SIG-M5 (cell line): ENCODE measurements at regions not wholly inside any gene's neighbourhood (a gene's known extent, or its start where the extent isn't known, plus 50 kb on each side); places are given as distances from the start of the nearest gene placed in this dataset.
"Not testable (repeated sequence)": the region's sequence is repeated elsewhere in the genome, so short reads cannot be mapped to it uniquely, and the experiment has no call there.

Experiments
- DNase-seq: peaks from one replicate; lab custom pipeline; 2025; lab: John Stamatoyannopoulos, UW

DNA sequence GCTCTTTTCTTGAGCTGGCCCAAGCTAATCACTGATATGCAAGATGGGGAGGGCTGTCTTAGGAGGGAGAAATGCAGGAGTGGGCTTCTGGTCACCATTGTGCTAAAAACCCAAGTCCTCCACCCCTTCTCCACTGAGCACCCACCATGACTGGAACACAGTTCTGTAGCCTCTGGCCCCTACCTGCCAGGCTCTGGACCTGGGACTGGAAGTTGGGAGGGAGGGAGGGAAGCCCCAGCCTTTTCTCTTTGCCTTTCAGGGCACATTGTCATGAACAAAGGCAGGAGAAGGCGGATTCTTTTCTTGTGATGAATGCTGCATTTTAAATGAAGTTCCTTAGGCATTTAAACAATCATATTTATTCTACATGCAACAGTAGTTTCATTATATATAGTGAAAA lies 559.1 kb upstream of the TRPC7 start:
- no peak for DNase-seq

DNA sequence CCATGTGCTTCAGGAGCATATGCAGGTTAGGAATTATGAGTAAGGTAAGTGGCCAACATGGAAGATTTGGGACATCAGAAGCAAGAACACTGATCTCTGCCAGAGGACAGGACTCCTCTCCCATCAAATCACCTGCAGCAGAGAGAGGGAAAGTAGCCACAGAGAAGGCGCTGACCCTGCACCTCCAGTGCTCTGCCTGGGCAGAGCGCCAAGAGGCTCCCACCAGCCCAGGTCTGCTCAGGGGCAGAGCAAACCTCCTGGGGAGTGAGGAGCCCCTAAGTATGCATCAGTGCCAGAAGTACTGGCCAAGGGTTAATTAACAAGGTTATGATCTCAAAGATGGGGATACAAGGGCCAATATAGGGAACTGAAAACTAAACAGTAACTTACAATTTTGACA lies 545.3 kb upstream of the TRPC7 start:
- no peak for DNase-seq

DNA sequence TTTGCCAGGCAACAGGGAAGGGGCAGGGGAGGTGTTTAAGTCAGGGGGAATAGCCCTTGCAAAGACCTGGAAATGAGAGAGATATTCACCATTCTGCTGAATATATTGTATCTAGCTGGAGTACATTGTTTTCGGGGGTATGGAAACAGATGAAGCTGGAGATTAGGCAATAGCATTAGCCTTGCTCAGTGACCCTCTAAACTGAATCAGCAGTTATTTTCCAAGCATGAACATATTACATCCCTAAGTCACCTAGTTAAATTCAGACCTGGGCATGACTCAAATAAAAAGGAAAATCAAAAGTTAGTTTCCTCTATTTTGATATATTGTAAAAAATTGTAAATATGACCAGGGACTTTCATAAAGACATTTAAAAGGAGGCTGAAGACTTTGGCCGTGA lies 544.6 kb upstream of the TRPC7 start:
- no peak for DNase-seq

DNA sequence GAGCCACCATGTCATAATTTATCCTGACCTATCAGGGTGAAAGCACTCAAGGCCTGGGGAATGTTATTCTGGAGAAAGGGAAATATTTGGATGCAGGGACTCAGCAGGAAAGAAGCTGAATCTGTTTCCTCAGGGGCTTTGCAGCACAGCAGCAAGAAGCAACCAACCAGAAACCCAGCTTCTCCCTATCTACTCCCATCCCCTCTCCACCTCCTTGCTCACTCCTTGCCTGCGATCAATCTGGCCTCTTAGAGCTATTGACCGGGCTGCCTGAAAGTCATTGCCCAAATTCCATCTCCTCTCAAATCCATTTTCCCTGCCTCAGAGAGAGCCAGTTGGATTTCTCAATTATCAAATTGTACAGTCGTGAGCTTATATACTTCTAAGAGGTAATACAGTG lies 542.0 kb upstream of the TRPC7 start:
- no peak for DNase-seq

DNA sequence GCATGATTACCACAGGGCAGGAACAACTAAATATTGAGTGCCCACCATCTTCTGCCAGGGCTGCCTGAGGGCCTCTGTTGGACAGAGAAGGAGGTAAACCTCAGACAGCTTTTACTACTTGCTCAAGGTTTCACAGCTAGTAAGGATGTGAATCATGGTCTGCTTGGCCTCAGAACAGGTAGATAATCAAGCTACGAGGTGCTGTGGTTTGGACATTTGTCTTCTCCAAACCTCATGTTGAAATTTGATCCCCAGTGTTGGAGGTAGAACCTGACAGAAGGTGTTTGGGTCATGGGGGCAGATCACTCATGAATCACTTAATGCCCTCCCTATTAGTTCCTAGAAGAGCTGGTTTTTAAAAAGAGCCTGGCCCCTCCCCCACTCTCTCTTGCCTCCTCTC lies 541.2 kb upstream of the TRPC7 start:
- no peak for DNase-seq

DNA sequence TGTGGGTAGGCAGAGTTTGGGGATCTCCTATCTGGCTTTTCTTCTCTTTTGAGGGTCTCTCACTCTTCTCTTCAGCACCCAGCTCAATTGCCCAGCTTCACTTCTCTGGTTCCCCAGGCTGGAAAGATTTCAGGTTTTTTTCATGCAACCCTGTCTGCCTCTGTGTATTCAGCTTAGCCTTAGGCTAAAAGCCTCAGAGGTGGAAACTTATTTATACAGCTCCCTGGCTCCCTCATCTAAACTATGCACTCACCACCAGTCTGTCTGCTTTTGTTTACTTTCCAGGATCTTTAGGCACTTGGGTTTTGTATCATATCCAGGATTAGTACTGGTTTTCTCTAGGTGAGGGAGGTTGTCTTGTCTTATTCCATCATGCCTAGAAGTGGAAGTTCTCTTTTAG lies 540.2 kb upstream of the TRPC7 start:
- DNase-seq = no peak

DNA sequence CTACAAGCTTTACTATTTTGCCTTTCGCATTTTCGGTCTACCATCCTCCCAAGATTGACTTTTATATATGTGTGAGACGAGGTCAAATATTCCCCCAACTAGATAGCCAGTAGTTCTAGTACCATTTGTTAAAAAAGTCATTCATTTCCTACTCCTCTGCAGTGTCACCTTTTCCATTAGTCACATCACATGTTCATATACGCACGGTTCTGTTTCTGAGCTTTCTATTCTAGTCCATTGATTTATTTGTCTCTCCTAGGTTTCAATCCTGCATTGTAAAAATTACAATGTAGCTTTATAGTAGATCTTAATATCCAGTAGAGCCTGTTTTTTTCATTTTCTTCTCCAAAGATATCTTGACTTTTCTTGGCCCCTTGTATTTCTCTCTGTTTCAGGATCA lies 528.7 kb upstream of the TRPC7 start:
- DNase-seq = no peak

DNA sequence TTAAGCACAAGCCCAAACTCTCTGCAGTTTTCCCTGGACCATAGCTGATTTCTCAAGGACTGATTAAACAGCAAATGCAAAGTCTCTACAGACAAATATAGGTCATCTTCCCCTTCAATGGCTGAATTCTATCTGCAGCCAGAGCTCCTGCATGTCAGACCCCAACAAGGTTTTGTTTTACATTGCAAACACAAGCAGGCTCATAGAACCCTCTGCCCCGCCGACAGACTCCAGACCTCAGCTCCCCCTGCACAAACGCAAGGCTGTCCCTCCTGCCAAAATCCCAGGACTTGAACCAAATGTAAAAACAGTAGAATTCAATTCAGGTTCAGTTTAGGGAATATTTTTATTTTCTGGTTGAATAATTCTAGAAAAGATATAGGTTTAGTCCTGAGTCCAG lies 526.7 kb upstream of the TRPC7 start:
- DNase-seq = no peak

DNA sequence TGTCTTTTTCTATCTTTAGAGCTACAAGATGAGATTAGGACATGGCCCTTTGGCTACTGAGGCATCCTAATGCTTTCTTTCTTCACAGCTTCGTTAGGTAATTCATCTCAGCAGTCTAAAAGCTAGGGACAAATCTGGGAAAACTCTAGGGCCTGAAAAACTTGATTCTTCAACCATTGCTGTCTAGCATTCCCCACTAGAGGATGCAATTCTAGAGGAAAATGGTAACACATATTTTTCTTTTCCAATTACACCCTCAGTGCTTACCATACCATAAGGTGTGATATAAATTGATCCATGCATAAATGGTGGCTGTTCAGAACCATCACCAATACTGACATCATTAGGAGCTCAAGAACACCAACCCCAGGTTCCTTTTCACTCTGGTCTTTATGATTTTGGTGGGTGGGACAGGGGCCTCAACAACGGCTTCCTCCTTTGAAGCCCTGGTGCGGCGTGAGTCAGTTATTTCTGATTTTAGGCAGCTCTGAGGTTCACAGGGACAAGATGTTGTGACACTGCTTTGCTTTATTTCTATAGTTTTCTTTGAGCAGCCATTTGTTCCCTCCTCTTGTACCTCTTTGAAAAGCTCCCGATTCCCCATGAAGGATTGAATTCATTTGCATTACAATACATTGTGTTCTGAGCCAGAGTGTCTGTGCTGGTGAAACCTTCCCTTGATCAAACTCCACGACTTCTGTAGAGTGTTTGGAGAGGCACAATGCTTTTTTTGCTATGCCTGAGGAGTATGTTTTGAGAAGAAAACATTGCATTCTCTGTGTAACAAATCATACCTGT lies 526.0 kb upstream of the TRPC7 start:
- DNase-seq = no peak

DNA sequence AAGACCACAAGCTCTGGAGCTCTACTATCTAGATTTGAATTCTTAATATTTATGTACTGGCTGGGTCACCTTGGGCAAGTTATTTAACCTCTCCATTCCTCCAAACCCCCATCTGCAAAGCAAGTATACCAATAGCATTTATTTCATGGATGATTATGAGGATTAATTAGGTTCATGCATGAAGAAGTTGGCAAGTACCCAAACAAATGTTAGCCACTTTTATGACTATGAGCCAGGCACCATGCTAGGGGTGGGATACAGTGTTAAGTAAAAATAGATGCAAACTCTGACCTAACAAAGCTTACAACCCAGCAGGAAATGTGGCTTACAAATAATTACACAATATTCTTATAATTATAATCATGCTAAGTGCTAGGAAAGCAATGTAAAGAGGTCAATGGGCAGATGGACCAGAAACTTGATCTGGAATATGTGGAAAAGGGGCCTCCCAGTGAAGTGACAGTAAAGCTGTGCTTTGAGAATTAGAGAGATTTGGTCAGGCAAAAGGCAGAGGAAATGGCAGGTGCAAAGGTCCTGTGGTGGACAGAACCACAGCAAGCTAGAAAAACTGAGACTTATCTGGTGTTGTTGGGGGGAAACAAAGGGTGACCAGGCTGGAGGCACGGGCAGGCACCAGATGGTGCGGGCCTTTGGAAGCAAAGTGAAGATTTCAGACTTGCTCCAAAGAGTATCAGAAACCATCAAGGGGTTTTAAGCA lies 525.2 kb upstream of the TRPC7 start:
- DNase-seq = no peak

DNA sequence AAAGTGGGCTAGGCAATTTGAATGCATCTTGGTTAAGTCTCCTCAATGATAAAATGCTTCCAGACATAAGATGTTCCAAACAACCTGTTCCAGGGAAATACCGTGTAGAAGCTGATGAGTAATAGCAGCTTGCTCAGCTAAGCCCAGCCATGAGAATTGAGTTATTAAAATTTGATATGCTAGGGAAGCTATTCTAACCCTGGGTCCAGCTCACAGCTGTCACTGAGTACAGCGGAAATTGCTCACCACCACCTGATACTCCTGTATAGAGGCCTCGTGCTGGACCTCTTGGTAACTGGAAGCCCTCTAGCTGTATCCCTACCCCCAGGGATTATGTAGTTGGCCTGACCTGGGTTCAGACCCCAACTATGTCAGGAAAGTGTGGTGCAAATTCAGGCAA lies 521.3 kb upstream of the TRPC7 start:
- DNase-seq = no peak

DNA sequence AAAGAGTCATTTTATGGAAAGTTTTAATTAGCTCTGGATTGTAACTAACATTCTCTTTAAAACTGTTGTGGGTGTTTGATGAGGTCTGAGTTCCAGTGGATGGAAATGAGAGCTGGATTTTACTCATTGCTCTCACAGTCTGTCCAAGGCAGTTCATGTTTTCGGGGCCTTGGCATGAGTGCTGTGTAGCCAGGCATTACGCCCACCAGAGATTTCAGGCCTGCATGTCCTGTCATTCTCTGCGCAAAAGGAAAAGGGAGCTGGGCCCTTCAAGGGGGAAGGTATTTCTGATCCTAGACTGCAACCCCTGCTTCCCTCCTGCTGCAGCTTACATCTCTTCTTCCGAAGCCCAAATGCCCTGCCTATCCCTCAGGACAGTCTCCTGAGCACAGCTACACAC lies 499.6 kb upstream of the TRPC7 start:
- no peak for DNase-seq

DNA sequence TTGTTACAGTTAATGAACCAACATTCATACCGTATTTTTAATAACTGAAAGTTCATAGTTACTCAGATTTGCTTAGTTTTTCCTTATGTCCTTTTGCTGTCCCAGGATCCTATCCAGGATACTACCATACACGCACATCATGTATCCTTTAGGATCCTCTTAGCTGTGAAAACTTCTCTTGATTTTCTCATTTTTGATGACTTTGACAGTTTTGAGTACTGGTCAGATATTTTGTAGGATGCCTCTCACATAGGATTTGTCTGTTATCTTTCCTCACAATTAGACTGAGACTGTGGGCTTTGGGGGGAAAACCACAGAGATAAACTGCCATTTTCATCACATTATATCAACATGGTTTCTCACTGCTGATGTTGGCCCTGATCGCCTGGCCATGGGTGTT lies 491.3 kb upstream of the TRPC7 start:
- DNase-seq = no peak

DNA sequence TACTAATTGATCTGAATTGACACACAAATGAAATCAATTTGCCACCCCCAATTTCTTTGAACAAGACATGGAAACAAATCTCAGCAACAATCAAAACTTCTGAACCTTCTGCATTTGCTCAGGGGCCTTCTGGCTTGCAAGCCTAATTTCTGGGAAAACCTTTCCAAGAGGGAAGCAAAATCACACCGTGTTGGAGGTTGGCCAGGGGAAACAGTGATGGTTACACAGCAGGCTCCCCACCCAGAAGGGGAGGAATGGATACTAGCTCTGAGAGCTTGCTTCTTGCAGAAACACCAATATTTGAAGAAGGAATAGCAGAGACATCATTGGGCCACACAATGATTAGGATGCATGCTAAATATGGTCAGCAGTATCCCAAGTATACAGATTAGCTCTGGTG lies 488.6 kb upstream of the TRPC7 start:
- DNase-seq = no peak

DNA sequence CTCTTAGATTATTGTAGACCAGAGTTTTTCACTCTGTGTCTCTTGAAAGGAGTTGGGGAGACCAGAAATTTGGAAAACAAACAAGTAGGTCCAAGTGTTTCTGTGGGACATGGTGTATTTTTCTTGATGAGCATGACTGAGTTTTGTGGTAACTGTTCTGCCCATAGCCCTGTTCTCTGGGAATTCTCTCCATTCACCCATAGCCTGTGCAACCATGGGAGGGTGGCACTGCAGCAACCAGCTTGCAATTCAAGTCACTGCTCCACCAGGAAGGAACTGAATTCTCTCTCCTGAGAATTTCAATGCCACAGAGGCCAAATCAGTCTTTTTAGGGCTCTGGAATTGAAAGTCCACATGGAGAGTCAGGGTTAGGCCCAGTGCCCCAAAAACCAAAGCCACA lies 475.3 kb upstream of the TRPC7 start:
- DNase-seq = no peak

DNA sequence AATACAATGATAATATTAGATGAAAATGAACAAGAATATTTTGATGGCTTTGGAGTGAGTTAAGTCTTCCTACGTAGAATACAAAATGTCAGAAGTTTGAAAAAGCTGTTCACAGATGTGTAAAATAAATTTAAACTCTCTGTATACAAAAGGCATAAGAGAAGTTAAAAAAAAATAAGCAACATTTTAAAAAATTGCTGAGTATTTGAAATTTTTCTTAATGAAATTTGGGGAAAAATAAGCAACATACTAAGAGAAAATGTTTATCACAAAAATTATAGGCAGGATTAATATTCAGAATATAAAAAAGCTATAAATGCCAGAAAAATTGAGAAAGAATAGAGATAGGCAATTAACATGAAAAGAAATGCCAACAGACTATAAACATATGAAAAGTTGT lies 470.7 kb upstream of the TRPC7 start:
- DNase-seq = no peak

DNA sequence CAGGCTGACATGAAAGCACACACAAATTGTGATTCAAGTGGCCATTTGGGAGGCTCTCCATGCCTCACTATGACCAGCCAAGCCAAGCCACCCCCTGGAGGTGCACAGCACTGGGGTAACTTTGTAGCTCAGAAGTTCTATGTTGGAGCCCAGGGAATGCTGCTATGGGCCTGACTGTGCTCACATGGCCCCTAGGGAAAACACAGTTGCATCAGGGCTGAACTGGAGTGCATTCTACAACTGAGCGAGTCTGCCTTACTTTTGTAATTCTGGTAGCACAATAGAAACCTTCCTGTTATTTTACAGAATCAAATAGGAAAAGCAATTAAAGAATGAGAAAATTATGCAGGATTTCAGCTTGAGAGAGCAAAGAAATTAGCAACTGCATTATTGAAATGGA lies 455.5 kb upstream of the TRPC7 start:
- no peak for DNase-seq

DNA sequence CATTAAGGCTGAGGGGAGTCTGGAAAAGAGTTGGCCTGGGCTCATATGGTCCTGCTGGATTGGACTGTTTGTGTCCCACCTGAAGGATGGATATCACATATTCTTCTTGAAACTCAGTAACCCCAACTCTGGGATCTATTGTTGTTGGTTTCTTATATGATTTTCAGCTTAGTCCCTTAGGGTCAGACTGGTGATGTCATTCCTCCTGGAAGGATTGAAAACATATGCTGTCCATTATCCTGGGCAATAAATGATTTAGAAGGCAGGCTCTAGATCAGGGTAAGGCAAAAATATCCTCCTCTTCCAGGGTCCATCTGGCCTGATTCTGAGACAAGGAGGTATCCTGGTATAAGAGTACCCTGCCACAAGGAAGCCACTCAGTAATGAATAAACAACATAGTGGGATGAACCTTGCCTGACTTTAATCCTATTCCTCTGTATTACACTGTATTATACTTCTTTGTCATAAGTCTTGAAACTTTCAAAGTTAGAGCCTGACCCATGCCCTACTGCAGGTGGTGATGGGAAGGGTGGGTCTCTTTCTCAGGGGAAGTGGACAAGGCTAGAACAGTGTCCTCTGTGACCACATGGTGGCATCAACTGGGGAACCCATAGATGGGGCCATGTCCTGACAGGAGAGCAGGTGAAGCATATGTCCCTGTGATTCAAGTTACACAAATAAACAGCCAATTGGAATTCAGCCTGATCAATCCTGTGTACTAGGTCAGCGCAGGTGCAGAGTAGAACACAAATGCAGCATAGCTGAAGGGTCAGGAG lies 454.4 kb upstream of the TRPC7 start:
- no peak for DNase-seq

DNA sequence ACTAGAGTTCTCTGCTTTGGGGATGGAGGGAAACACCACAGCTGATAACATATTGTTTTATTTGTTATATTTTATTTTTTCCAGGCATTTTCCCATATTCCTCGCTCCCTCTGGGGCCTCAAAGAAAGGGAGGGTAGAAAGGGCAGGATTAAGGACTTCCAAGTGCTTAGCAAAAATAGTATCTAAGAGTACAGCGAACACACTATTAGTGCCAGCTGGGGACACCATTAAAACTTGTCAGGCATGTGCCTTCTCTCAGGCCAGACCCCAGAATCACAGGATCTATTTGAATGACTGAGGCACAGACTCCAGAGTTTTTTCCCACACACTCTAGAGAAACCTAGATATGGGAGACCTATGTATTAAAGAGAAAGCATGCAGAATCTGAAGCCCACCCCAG lies 451.0 kb upstream of the TRPC7 start:
- no peak for DNase-seq

DNA sequence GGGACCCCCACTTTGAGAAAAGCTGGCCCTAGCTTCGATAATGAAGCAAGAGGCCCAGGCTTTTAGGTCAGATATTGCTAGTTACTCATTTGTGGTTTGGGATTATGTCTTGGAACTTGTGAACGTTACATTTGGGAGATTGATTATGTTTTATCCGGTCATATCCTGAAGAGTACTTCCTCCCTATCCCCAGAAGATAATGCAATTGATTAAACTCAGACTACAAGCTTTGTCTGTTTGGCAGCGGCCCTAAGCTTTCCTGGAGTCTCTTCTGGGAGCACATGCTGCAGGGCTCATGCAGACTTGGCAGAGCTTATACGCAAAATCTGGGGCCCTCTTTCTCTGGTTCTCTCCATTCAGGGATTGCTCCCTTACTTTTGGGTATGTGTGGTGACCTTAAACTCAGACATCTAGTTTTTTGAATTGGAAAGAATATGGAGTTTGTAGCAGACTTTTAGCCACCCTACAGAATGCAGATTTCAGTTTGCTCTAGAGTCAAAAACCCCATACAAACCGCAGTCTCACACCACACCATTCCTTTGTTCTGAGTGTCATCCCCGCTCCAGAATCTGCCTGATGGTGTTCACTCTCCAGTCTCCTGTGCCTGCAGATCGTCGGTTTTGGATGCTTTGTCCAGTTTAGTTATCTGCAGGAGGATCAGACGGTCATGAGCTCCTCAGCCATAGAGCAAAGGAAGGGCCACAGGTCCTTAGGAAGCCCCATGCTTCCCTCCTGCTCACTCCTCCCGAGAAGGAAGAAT lies 449.5 kb upstream of the TRPC7 start:
- no peak for DNase-seq

DNA sequence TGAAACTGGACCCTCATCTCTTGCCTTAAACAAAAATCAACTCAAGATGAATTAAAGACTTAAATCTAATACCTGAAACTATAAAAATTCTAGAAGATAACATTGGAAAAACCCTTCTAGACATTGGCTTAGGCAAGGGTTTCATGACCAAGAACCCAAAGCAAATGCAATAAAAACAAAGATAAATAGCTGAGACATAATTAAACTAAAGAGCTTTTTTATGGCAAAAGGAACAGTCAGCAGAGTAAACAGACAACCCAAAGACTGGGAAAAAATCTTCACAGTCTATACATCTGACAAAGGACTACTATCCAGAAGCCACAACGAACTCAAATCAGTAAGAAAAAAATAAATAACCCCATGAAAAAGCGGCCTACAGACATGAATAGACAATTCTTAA lies 446.9 kb upstream of the TRPC7 start:
- not testable (repeated sequence) for DNase-seq

DNA sequence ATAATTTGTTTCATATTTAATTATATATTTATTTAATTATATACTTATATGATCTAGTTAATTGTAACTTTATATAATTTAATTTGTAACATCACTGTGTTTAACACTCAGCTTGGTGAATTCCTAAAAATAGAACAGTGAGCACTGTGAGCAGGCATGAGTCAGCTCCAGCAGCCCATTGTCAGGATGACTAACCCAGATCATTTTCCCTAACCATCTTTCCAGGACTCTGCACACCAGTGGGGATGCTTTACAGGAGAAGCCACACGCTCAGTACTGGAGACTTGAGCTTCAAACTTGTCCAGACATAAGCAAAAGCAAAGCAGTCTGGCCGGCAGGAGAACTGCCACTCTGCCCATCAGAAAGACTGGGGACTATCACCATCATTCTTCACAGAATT lies 446.2 kb upstream of the TRPC7 start:
- no peak for DNase-seq
